SK-N-SH treated with all-trans-retinoic acid at 6 μM for 48 hours (cell line): ENCODE measurements at regions not wholly inside any gene's neighbourhood (a gene's known extent, or its start where the extent isn't known, plus 50 kb on each side); places are given as distances from the start of the nearest gene placed in this dataset.

ENCODE experiments used
- ATAC-seq: fragments of 200-7000 bp; cut with Tn5 transposase; 3 replicates; pipeline ENCODE4 v1.9.1; 2020; ENCODE audit warnings: mild to moderate bottlenecking, moderate library complexity
- BACH2 ChIP-seq: fragments of 250-450 bp; sonication (Bioruptor Pico); IDR thresholded peaks from 2 replicates; pipeline ENCODE4 v1.9.0; 2021; ENCODE audit warnings: mild to moderate bottlenecking, borderline replicate concordance
- CREB5 ChIP-seq: fragments of 250-450 bp; sonication (Bioruptor Pico); IDR thresholded peaks from 2 replicates; pipeline ENCODE4 v1.5.1; 2020; ENCODE audit warnings: low read depth, mild to moderate bottlenecking, moderate library complexity
- CSDC2 ChIP-seq: fragments of 250-450 bp; sonication (Bioruptor Pico); IDR thresholded peaks from 2 replicates; pipeline ENCODE4 v1.5.0; 2020; ENCODE audit warnings: mild to moderate bottlenecking, moderate library complexity
- CSRNP3 ChIP-seq: fragments of 250-450 bp; sonication (Bioruptor Pico); IDR thresholded peaks from 2 replicates; pipeline ENCODE4 v1.5.1; 2021; ENCODE audit warnings: mild to moderate bottlenecking, moderate library complexity
- ESRRG ChIP-seq: fragments of 250-450 bp; sonication (Bioruptor Pico); IDR thresholded peaks from 2 replicates; pipeline ENCODE4 v1.6.1; 2021; ENCODE audit warnings: mild to moderate bottlenecking
- GLIS3 ChIP-seq: fragments of 250-450 bp; sonication (Bioruptor Pico); IDR thresholded peaks from 2 replicates; pipeline ENCODE4 v1.5.0; 2020; ENCODE audit warnings: mild to moderate bottlenecking, moderate library complexity
- ISL1 ChIP-seq: fragments of 250-450 bp; sonication (Bioruptor Pico); IDR thresholded peaks from 2 replicates; pipeline ENCODE4 v2.1.2; 2022; ENCODE audit warnings: mild to moderate bottlenecking, moderate library complexity
- OSR1 ChIP-seq: fragments of 250-450 bp; sonication (Bioruptor Pico); IDR thresholded peaks from 2 replicates; pipeline ENCODE4 v1.8.0; 2022; ENCODE audit warnings: moderate library complexity, mild to moderate bottlenecking, inconsistent platforms
- PATZ1 ChIP-seq: fragments of 250-450 bp; sonication (Bioruptor Pico); IDR thresholded peaks from 2 replicates; pipeline ENCODE4 v1.8.0; 2020; ENCODE audit warnings: mild to moderate bottlenecking, moderate library complexity, borderline replicate concordance
- POU6F1 ChIP-seq: fragments of 250-450 bp; sonication (Bioruptor Pico); IDR thresholded peaks from 2 replicates; pipeline ENCODE4 v1.8.0; 2021; ENCODE audit warnings: low read depth, mild to moderate bottlenecking, moderate library complexity, borderline replicate concordance
- PPARA ChIP-seq: fragments of 250-450 bp; sonication (Bioruptor Pico); IDR thresholded peaks from 2 replicates; pipeline ENCODE4 v1.5.0; 2020; ENCODE audit warnings: mild to moderate bottlenecking, borderline replicate concordance
- SNAI2 ChIP-seq: fragments of 250-450 bp; sonication (Bioruptor Pico); IDR thresholded peaks from 2 replicates; pipeline ENCODE4 v1.5.0; 2020; ENCODE audit warnings: mild to moderate bottlenecking, moderate library complexity
- TCF4 ChIP-seq: fragments of 250-450 bp; sonication (Bioruptor Pico); IDR thresholded peaks from 2 replicates; pipeline ENCODE4 v1.8.0; 2021; ENCODE audit warnings: mild to moderate bottlenecking, moderate library complexity, borderline replicate concordance
- TOX ChIP-seq: fragments of 250-450 bp; sonication (Bioruptor Pico); IDR thresholded peaks from 2 replicates; pipeline ENCODE4 v1.8.0; 2021; ENCODE audit warnings: mild to moderate bottlenecking, moderate library complexity, borderline replicate concordance
- TSHZ2 ChIP-seq: fragments of 250-450 bp; sonication (Bioruptor Pico); IDR thresholded peaks from 2 replicates; pipeline ENCODE4 v1.5.0; 2020; ENCODE audit warnings: mild to moderate bottlenecking, moderate library complexity
- ZC3H10 ChIP-seq: fragments of 250-450 bp; sonication (Bioruptor Pico); IDR thresholded peaks from 2 replicates; pipeline ENCODE4 v1.5.1; 2021; ENCODE audit warnings: mild to moderate bottlenecking, moderate library complexity
- ZFP3 ChIP-seq: fragments of 250-450 bp; sonication (Bioruptor Pico); IDR thresholded peaks from 2 replicates; pipeline ENCODE4 v1.5.0; 2020; ENCODE audit warnings: mild to moderate bottlenecking, moderate library complexity
- ZFP30 ChIP-seq: fragments of 450-650 bp; formaldehyde crosslinking; IDR thresholded peaks from 2 replicates; pipeline ENCODE4 v1.5.0; 2022; ENCODE audit warnings: mild to moderate bottlenecking, moderate library complexity
- ZNF565 ChIP-seq: fragments of 450-650 bp; formaldehyde crosslinking; conservative IDR thresholded peaks from 2 replicates; pipeline ENCODE4 v1.5.0; 2020; ENCODE audit warnings: low read depth, mild to moderate bottlenecking, moderate library complexity
- ZNF70 ChIP-seq: fragments of 450-650 bp; formaldehyde crosslinking; IDR thresholded peaks from 2 replicates; pipeline ENCODE4 v1.5.0; 2020; ENCODE audit warnings: mild to moderate bottlenecking, moderate library complexity
- ZNF8 ChIP-seq: fragments of 450-650 bp; formaldehyde crosslinking; IDR thresholded peaks from 2 replicates; pipeline ENCODE4 v1.5.0; 2020; ENCODE audit warnings: mild to moderate bottlenecking, moderate library complexity

DNA sequence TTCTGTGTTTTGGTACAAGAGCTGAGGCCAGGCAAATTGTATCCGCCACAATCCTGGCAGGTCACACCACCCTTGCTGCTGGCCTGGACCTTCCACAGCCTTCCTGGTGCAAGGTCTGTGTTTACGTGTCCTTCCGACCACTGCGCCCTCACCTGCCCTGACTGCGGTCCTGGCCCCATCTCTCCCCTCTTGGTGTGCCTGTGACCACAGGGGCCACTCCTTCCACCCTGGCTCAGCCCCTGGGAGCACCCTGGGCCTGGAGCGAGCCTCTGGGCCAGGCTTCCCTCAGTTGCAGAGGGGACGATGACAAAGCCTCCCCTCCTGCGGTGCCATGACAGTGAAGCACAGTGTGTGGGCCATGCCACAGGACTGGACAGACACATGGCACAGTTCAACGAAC, 104.5 kb downstream of the PLXNA1 start:
- no peak for TF ChIP-seq ZNF70 (CRISPR knock-in tag)
- TF ChIP-seq CSDC2 (CRISPR knock-in tag): no peak
- no peak for TF ChIP-seq ZNF565 (CRISPR knock-in tag)
- no peak for TF ChIP-seq SNAI2
- TF ChIP-seq PATZ1 (CRISPR knock-in tag): no peak
- TF ChIP-seq ZNF8 (CRISPR knock-in tag): no peak
- TF ChIP-seq BACH2 (CRISPR knock-in tag): no peak
- no peak for TF ChIP-seq CREB5
- no peak for TF ChIP-seq ZFP3
- TF ChIP-seq OSR1: no peak
- TF ChIP-seq ISL1 (CRISPR knock-in tag): no peak
- no peak for TF ChIP-seq ZC3H10 (CRISPR knock-in tag)
- no peak for TF ChIP-seq TOX
- TF ChIP-seq CSRNP3: no peak
- no peak for TF ChIP-seq ZFP30
- no peak for TF ChIP-seq TSHZ2
- no peak for ATAC-seq

DNA sequence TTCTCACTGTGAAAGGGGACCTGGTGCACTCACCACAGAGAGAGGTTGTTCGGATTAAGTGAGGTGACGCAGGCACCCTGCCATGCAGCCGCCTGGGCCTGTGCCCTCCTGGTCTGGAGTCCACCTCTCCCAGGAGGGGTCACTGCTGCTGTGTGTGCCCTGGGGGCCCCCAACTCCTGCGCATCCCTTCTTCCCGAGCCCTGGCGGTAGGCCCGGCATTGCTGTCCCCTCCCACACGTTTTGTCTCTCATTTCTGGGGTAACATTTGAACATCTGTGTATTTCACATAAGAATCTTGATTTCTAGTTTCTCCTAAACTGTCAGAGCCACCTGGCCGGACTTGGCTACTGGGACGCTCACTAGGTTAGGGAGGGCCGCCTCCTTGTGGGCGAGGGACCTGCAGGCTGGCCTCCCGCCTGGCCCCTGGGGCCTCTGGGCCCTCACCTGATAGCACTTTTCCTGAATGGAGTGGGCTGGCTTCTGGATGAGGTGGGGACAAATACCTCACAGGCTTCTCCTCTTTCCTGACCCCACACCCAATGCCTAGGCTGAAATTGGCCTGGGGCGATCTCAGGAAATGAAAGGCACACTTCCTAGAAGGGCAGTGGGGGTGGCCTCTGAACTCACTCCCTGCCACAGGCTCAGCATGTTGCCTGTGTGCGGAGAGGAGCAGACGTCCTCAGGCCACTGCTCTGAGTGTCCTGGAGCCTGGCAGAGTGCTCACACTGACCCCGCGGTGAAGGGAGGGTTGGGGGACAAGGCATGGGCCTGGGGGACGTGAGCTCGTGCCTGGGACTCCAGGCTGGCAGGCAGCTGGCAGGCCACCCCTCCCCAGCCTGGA, 104.2 kb upstream of the PRR23E start:
- ATAC-seq: no peak
- no peak for TF ChIP-seq PPARA (CRISPR knock-in tag)
- no peak for TF ChIP-seq BACH2 (CRISPR knock-in tag)
- TF ChIP-seq GLIS3 (CRISPR knock-in tag): no peak
- no peak for TF ChIP-seq OSR1
- no peak for TF ChIP-seq CSDC2 (CRISPR knock-in tag)
- TF ChIP-seq ZNF565 (CRISPR knock-in tag): no peak
- no peak for TF ChIP-seq ESRRG
- TF ChIP-seq ISL1 (CRISPR knock-in tag): no peak
- no peak for TF ChIP-seq ZFP30
- no peak for TF ChIP-seq PATZ1 (CRISPR knock-in tag)
- no peak for TF ChIP-seq ZNF8 (CRISPR knock-in tag)
- no peak for TF ChIP-seq POU6F1 (CRISPR knock-in tag)
- TF ChIP-seq CSRNP3: no peak
- no peak for TF ChIP-seq ZNF70 (CRISPR knock-in tag)
- no peak for TF ChIP-seq TOX
- no peak for TF ChIP-seq TSHZ2
- no peak for TF ChIP-seq ZC3H10 (CRISPR knock-in tag)
- no peak for TF ChIP-seq TCF4 (CRISPR knock-in tag)
- TF ChIP-seq ZFP3: no peak
- no peak for TF ChIP-seq SNAI2
